ENCODE measurements at regions not wholly inside any gene's neighbourhood (a gene's known extent, or its start where the extent isn't known, plus 50 kb on each side); places are given as distances from the start of the nearest gene placed in this dataset.
"Not testable (repeated sequence)": the region's sequence is repeated elsewhere in the genome, so short reads cannot be mapped to it uniquely, and the experiment has no call there.

DNA sequence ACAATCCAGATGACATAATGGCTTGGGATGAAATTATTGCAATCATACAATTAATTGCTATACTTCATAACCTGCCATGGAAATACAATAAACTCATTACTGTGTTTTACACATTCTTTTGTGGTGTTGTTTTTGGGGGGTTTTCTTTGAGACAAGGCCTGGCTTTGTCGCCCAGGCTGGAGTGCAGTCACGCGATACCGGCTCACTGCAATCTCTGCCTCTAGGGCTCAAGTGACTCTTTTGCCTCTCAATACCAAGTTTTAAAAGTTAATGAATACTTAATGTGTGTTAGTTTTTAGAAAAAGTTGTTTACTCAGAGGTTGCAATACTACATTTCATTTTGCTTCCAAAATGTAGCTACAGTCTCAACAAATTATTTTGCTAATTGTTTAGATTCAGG, 598.4 kb downstream of the CHSY3 start:
- no peak for DNase-seq (ENCODE audit: low read depth)
- TF ChIP-seq, protein P1, sequence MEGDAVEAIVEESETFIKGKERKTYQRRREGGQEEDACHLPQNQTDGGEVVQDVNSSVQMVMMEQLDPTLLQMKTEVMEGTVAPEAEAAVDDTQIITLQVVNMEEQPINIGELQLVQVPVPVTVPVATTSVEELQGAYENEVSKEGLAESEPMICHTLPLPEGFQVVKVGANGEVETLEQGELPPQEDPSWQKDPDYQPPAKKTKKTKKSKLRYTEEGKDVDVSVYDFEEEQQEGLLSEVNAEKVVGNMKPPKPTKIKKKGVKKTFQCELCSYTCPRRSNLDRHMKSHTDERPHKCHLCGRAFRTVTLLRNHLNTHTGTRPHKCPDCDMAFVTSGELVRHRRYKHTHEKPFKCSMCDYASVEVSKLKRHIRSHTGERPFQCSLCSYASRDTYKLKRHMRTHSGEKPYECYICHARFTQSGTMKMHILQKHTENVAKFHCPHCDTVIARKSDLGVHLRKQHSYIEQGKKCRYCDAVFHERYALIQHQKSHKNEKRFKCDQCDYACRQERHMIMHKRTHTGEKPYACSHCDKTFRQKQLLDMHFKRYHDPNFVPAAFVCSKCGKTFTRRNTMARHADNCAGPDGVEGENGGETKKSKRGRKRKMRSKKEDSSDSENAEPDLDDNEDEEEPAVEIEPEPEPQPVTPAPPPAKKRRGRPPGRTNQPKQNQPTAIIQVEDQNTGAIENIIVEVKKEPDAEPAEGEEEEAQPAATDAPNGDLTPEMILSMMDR (IDR thresholded peaks at IDR 0.05; ENCODE audit: low read depth, low read length, missing control alignments): no peak
- H3K4me3 ChIP-seq (ENCODE audit: low read depth, low read length): no peak overlapping the region
- in situ Hi-C loops (cut with HindIII; ENCODE audit: low sequenced_read_pairs): no loop called here

DNA sequence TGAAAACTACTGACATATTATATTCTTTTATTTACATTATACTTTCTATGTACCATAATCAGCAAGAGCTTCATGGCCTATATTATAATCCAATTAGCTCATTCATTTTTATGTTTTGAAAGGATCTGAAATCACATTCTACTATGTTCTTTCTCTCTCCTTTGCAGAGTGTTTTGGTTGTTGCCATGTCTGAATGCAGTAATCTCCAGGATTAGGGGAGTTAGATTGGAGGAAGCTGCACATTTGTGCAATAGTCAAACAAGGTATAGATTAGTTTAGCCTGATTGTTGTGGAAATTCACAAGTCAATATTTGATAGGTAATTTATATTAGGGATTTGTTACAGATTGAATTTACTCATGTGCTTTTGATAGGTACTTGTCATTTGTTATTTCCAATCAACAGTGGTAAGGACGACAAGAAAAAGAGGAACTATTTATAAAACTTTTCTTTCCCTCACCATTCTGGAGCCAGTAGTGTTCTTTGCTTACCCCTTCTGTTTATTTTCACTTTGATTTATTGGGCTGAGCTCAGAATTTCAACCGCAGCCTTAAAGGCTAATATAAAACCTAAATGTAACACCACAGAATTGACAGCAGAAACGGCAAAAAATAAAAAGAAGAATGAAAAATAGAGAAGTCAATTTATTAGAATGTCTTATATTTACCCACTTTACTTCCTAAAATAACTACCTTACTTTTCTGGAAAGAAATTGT, 597.0 kb downstream of the CHSY3 start:
- in situ Hi-C loops (cut with HindIII; ENCODE audit: low sequenced_read_pairs): no loop called here
- H3K4me3 ChIP-seq (ENCODE audit: low read depth, low read length): no peak overlapping the region
- TF ChIP-seq, protein P1 (IDR thresholded peaks at IDR 0.05; ENCODE audit: low read depth, low read length, missing control alignments): no peak
- DNase-seq (ENCODE audit: low read depth): no peak

DNA sequence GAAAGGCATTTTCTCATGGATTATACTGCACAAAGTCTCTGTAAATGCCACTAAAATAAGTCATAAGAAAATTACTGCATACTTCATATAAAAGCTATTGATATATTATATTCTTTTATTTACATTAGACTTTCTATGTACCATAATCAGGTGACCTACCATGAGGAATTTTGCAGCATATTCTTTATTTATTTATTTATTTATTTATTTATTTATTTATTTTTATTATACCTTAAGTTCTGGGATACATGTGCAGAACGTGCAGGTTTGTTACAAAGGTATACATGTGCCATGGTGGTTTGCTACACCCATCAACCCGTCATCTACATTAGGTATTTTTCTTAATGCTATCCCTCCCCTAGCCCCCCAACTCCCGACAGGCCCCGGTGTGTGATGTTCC, 596.2 kb downstream of the CHSY3 start:
- in situ Hi-C loops (cut with HindIII; ENCODE audit: low sequenced_read_pairs); DNase-seq (ENCODE audit: low read depth); H3K4me3 ChIP-seq (ENCODE audit: low read depth, low read length): not testable (repeated sequence)

DNA sequence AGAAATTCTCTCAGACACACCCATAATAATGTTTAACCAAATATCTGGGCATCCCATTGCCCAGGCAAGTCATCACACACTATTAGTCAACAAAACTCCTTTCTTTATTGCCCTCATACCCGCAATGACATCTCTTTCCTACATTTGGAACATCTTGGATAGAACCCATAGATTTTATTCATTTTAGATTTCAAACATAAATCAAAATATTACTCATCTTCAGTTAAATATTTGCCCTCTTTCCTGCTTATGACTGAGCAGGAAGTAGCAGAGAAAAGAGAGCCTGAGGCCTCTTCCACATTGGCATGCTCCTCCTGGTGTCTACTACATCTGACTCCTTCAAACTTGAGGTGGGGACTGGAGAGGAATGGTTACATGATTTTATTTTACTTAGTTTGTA, 592.0 kb downstream of the CHSY3 start:
- in situ Hi-C loops (cut with HindIII; ENCODE audit: low sequenced_read_pairs): no loop called here
- TF ChIP-seq, protein P1 (IDR thresholded peaks at IDR 0.05; ENCODE audit: low read depth, low read length, missing control alignments): no peak
- DNase-seq (ENCODE audit: low read depth): no peak
- H3K4me3 ChIP-seq (ENCODE audit: low read depth, low read length): no peak overlapping the region

DNA sequence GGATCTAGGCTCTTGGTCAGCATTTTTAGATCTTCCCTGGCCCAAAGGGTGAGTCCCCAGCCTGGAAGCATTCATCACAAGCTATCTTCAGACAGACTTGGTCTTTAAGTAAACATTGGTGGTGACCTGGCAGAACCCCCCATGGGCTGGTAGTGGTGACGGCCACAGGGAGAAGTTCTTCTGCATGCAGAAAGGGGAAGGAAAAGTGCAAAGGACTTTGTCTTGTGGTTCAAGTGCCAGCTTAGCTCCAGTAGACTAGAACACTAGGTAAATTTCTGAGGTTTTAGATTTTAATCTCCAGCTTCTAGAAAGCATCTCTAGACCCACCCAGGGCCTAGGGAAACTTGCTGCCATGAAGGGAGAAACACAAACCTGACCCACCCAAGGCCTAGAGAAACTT, 584.0 kb downstream of the CHSY3 start:
- H3K4me3 ChIP-seq (ENCODE audit: low read depth, low read length): no peak overlapping the region
- in situ Hi-C loops (cut with HindIII; ENCODE audit: low sequenced_read_pairs): no loop called here
- no peak for DNase-seq (ENCODE audit: low read depth)
- TF ChIP-seq, protein P1 (IDR thresholded peaks at IDR 0.05; ENCODE audit: low read depth, low read length, missing control alignments): no peak

DNA sequence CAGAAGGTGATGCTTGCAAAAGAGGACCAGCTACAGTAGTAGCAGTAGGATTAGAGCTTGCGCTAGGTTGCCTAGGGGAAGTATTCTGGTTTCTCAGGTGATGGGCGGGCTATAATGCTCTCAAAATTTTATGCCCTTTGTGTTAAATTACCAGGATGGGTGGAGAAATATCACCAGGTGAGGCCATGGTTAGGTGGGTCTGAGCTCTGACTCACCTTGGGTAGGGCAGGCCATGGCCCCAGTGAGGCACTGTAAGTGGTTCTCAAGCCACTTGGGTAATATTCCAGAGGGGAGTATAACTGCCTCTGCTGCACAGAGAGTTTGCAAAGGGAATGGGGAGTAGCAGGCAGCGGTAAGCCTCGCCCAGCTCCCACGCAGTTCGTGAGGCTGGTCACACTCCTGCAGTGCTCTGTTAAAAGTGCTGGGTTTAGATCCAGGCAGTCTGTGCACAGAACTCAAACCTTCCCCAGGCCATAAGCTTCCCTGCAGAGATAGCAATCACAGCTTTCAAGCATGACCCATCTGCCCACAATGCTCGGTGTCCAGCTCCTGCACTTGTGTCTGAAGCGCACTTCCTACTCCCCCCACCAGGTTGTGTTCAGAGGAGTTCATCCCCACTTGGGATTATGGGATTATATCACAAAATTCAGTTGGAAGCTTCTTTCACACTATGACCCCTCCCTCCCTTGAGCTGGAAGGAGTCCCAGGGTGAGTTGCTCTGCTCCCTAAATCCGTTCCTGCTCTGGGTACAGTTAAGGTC, 575.0 kb downstream of the CHSY3 start:
- no peak for DNase-seq (ENCODE audit: low read depth)
- H3K4me3 ChIP-seq (ENCODE audit: low read depth, low read length): no peak overlapping the region
- TF ChIP-seq, protein P1 (IDR thresholded peaks at IDR 0.05; ENCODE audit: low read depth, low read length, missing control alignments): no peak
- in situ Hi-C loops (cut with HindIII; ENCODE audit: low sequenced_read_pairs): no loop called here

DNA sequence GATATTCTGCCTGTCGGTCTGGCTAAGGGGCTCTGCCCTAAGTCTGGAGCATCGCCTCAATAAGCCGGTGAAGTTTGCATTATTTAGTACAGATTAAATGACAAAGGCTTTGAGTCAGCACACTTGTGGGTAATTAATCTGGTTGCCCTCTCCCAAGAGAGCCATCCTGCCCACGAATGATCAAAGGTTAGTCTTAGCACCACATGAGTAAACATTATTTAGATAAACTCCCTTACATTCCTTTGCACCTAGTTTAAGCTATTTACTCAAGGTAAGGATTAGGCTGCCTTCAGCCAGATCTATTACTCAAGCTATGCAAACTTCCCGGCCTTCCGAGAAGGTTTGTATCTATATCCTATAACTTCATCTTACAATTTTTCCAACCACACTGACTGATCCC, 572.1 kb downstream of the CHSY3 start:
- in situ Hi-C loops (cut with HindIII; ENCODE audit: low sequenced_read_pairs): no loop called here
- no peak overlapping the region for H3K4me3 ChIP-seq (ENCODE audit: low read depth, low read length)
- no peak for DNase-seq (ENCODE audit: low read depth)
- TF ChIP-seq, protein P1 (IDR thresholded peaks at IDR 0.05; ENCODE audit: low read depth, low read length, missing control alignments): no peak
